Spleen (tissue), 7 donors: ENCODE measurements at regions not wholly inside any gene's neighbourhood (a gene's known extent, or its start where the extent isn't known, plus 50 kb on each side); places are given as distances from the start of the nearest gene placed in this dataset.

Experiments used
- POLR2A ChIP-seq, 3 donors: fragments of 450-650 bp; IDR thresholded peaks; one replicate each; pipeline ENCODE4 v1.5.1; 2017; ENCODE audit warnings: antibody characterized with exemption in 3 of 3, mild to moderate bottlenecking in 1 of 3
- POLR2AphosphoS5 ChIP-seq, 3 donors: sonication (generic); formaldehyde crosslinking; IDR thresholded peaks; one replicate each; pipeline ENCODE4 v1.5.1; 2017; ENCODE audit warnings: antibody characterized with exemption in 3 of 3
- TF ChIP-seq, protein P1 (sequence below), 11 experiments: fragments of 200-600 bp in 7 of 11; fragments of 450-650 bp in 4 of 11; sonication (generic) in 4 of 11; IDR thresholded peaks in 8 of 11; conservative IDR thresholded peaks in 3 of 11; 1 replicate in 7 of 11; 2 replicates in 4 of 11; pipeline versions ENCODE4 v1.4.0 to v1.8.0; 2016 to 2021; ENCODE audit warnings: antibody characterized with exemption in 11 of 11, inconsistent platforms in 4 of 11, mild to moderate bottlenecking in 1 of 11
- donor health status: DM: no; HTN: no; CAD: no; lungs with moderate emphysema.
- donor health status: DM: no; HTN: no; CAD: no.
- donor health status: DM: no; HTN: no; CAD: no.

DNA sequence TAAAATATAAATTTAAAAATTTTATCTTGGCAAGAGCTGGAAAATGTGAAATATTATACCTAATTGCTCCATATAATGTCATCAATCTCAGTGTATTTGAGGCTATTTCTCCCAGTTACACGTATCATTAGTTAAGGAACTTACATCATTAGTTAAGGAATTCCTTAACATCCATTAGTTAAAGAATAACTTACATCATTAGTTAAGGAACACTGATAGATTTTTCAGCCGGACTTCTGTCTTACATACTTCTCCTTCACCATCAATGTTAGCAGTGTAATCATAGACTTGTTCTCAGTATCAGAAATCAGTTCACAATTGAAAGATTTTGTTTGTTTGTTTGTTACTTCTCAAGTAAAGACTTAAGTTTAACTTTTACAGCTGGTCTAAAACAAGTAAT is 524.4 kb upstream of the CHD1 start:
- TF ChIP-seq, protein P1, sequence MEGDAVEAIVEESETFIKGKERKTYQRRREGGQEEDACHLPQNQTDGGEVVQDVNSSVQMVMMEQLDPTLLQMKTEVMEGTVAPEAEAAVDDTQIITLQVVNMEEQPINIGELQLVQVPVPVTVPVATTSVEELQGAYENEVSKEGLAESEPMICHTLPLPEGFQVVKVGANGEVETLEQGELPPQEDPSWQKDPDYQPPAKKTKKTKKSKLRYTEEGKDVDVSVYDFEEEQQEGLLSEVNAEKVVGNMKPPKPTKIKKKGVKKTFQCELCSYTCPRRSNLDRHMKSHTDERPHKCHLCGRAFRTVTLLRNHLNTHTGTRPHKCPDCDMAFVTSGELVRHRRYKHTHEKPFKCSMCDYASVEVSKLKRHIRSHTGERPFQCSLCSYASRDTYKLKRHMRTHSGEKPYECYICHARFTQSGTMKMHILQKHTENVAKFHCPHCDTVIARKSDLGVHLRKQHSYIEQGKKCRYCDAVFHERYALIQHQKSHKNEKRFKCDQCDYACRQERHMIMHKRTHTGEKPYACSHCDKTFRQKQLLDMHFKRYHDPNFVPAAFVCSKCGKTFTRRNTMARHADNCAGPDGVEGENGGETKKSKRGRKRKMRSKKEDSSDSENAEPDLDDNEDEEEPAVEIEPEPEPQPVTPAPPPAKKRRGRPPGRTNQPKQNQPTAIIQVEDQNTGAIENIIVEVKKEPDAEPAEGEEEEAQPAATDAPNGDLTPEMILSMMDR (IDR thresholded peaks at IDR 0.05 in 8 of 11, conservative IDR thresholded peaks at IDR 0.05 in 3 of 11) = no peak
- TF ChIP-seq POLR2A (IDR thresholded peaks at IDR 0.05) (no peak), POLR2AphosphoS5 (IDR thresholded peaks at IDR 0.05) (no peak)
